HFFc6 (cell line): ENCODE measurements at regions not wholly inside any gene's neighbourhood (a gene's known extent, or its start where the extent isn't known, plus 50 kb on each side); places are given as distances from the start of the nearest gene placed in this dataset.

Experiments used
- DNase-seq: peaks from one replicate; pipeline ENCODE4 v3.0.0-alpha.2; 2018
- H3K27ac Mint-ChIP-seq: 2 replicates; pipeline ENCODE4 v1.8.0; 2020; ENCODE audit warnings: mild to moderate bottlenecking, mixed read lengths
- H3K27me3 Mint-ChIP-seq: 2 replicates; pipeline ENCODE4 v1.8.0; 2021; ENCODE audit warnings: mild to moderate bottlenecking, moderate library complexity, mixed read lengths; ENCODE audit not compliant: insufficient read depth
- H3K36me3 Mint-ChIP-seq: 2 replicates; pipeline ENCODE4 v1.8.0; 2021; ENCODE audit warnings: low read depth, mixed read lengths
- H3K4me1 Mint-ChIP-seq: 2 replicates; pipeline ENCODE4 v1.8.0; 2020; ENCODE audit warnings: low read depth, mixed read lengths
- H3K4me3 Mint-ChIP-seq: 2 replicates; pipeline ENCODE4 v1.8.0; 2020; ENCODE audit warnings: mild to moderate bottlenecking, moderate library complexity, mixed read lengths
- H3K9me3 Mint-ChIP-seq: 2 replicates; pipeline ENCODE4 v1.8.0; 2020; ENCODE audit warnings: mild to moderate bottlenecking, mixed read lengths
- CTCF ChIP-seq: fragments of 200-600 bp; sonication (generic); IDR thresholded peaks from 2 replicates; pipeline ENCODE4 v1.5.0; 2021; ENCODE audit warnings: antibody characterized with exemption, mild to moderate bottlenecking

GRCh38 chr6:165920896-165921671 is 246.6 kb downstream of the TBXT start:
- Mint-ChIP-seq H3K36me3 (peaks cover 9% of the 10 kb centered on the region), H3K27ac (no peak overlapping the region), H3K9me3 (peaks cover 34% of the 10 kb centered on the region), H3K4me3 (no peak overlapping the region), H3K4me1 (no peaks in the 10 kb centered on the region), H3K27me3 (no peaks in the 10 kb centered on the region; the same call in 1 of the 2 replicates)
- DNase-seq, result no peak
- no peak for TF ChIP-seq CTCF

GRCh38 chr6:165917576-165917975 is 250.1 kb downstream of the TBXT start:
- Mint-ChIP-seq H3K4me1 (no peaks in the 10 kb centered on the region), H3K36me3 (peaks cover 9% of the 10 kb centered on the region), H3K27me3 (no peaks in the 10 kb centered on the region; the same call in 1 of the 2 replicates), H3K27ac (no peak overlapping the region), H3K9me3 (peaks cover 29% of the 10 kb centered on the region), H3K4me3 (no peak overlapping the region)
- DNase-seq, result no peak
- TF ChIP-seq CTCF, result no peak

- Mint-ChIP-seq H3K27me3 (no peaks in the 10 kb centered on the region; the same call in 1 of the 2 replicates), H3K27ac (no peak overlapping the region), H3K36me3 (no peaks in the 10 kb centered on the region), H3K4me1 (no peaks in the 10 kb centered on the region), H3K9me3 (peaks cover 31% of the 10 kb centered on the region), H3K4me3 (no peak overlapping the region)
- no peak for DNase-seq
- no peak for TF ChIP-seq CTCF
Measured at GRCh38 chr6:165915022-165915770, 252.2 kb upstream of the PDE10A start.

- no peak for DNase-seq
- Mint-ChIP-seq H3K27ac (no peak overlapping the region), H3K4me1 (no peaks in the 10 kb centered on the region), H3K36me3 (0 out of 2 replicates have a peak, but pooled peaks cover 4% of the 10 kb centered on the region), H3K9me3 (peaks cover 43% of the 10 kb centered on the region), H3K27me3 (peaks cover 2% of the 10 kb centered on the region; the same call in 1 of the 2 replicates), H3K4me3 (no peak overlapping the region)
- no peak for TF ChIP-seq CTCF
Measured at GRCh38 chr6:165913676-165914570, 250.9 kb upstream of the PDE10A start.
